Gastrocnemius medialis (tissue), 4 donors: ENCODE measurements at regions not wholly inside any gene's neighbourhood (a gene's known extent, or its start where the extent isn't known, plus 50 kb on each side); places are given as distances from the start of the nearest gene placed in this dataset.
"Not testable (repeated sequence)": the region's sequence is repeated elsewhere in the genome, so short reads cannot be mapped to it uniquely, and the experiment has no call there.

Experiments
- ATAC-seq, 2 donors: fragments of 150-250 bp; one replicate each; pipeline ENCODE4 v1.9.1; 2016
- DNase-seq, 2 donors: peaks; one replicate each; pipeline ENCODE4 v3.0.0-alpha.2; 2019
- H3K27ac ChIP-seq, 4 donors: fragments of 200-600 bp; sonication (generic); 1 replicate in 1 of 4; 2 replicates in 3 of 4; pipeline ENCODE4 v1.5.1; 2016 to 2018; ENCODE audit warnings: mild to moderate bottlenecking in 2 of 4, moderate library complexity in 1 of 4
- H3K27me3 ChIP-seq, 3 donors: fragments of 200-600 bp; sonication (generic) in 2 of 3; 1 replicate in 1 of 3; 2 replicates in 2 of 3; pipeline versions ENCODE4 v1.5.1 to v1.6.0; 2016 to 2019; ENCODE audit warnings: mild to moderate bottlenecking in 1 of 3, moderate library complexity in 1 of 3
- H3K36me3 ChIP-seq, 2 donors: fragments of 200-600 bp; sonication (generic) in 1 of 2; one replicate each; pipeline ENCODE4 v1.5.1; 2017 to 2018
- H3K4me1 ChIP-seq, 2 donors: fragments of 200-600 bp; sonication (generic) in 1 of 2; one replicate each; pipeline ENCODE4 v1.5.1; 2016 to 2017; ENCODE audit warnings: mild to moderate bottlenecking in 2 of 2
- H3K4me3 ChIP-seq, 4 donors: fragments of 200-600 bp; sonication (generic) in 3 of 4; 1 replicate in 1 of 4; 2 replicates in 3 of 4; pipeline ENCODE4 v1.5.1; 2016 to 2019; ENCODE audit warnings: mild to moderate bottlenecking in 2 of 4
- H3K9me3 ChIP-seq, 3 donors: fragments of 200-600 bp; sonication (generic) in 2 of 3; 1 replicate in 1 of 3; 2 replicates in 2 of 3; pipeline ENCODE4 v1.5.1; 2016 to 2019
- CTCF ChIP-seq, 5 experiments: fragments of 450-650 bp in 3 of 5; fragments of 200-600 bp in 2 of 5; sonication (generic) in 2 of 5; IDR thresholded peaks in 4 of 5; conservative IDR thresholded peaks in 1 of 5; 1 replicate in 4 of 5; 2 replicates in 1 of 5; pipeline ENCODE4 v1.5.1; 2016 to 2019; ENCODE audit warnings: antibody characterized with exemption in 5 of 5, mild to moderate bottlenecking in 3 of 5, moderate library complexity in 3 of 5
- POLR2A ChIP-seq, 2 donors: fragments of 450-650 bp; IDR thresholded peaks; one replicate each; pipeline ENCODE4 v1.6.1; 2017; ENCODE audit warnings: antibody characterized with exemption in 2 of 2, mild to moderate bottlenecking in 2 of 2, moderate library complexity in 2 of 2
- in situ Hi-C, 4 donors: fragments of 200-750 bp; cut with MboI; loops; one replicate each; pipeline versions ENCODE4 v1.15.0 to v1.8.0; 2017; ENCODE audit warnings: low sequenced_read_pairs in 4 of 4
- intact Hi-C: fragments of 100-400 bp; cut with DNase I; formaldehyde crosslinking; loops from one replicate; pipeline ENCODE4 v1.15.1; 2023; ENCODE audit warnings: low total_unique reads

DNA sequence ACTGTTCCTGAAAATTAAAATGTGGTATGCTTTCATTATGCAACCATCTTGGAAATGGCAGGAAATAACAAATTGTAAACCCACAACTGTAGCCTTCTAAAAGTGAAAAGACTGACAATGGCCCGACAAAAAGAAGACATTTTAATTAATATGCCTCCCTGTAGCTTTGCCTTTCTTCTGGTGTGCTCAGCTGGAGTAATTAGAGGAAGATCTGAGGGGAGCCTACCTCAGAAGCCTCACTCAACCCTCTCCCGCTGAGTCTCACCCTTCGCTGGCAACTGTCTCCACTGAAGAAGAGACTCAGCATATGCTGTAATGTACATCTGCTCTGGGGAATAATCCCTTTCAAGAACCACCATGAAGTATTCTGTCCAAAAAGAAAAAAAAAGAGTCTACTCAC is 104.7 kb upstream of the SETMAR start:
- no peak overlapping the region for H3K27ac ChIP-seq
- no peak overlapping the region for H3K4me3 ChIP-seq
- no peaks in the 10 kb centered on the region for H3K9me3 ChIP-seq
- H3K4me1 ChIP-seq: no peaks in the 10 kb centered on the region
- no peaks in the 10 kb centered on the region for H3K36me3 ChIP-seq
- intact Hi-C loops: no loop called here
- no peak for ATAC-seq
- in situ Hi-C loops: no loop called here
- H3K27me3 ChIP-seq: no peaks in the 10 kb centered on the region
- TF ChIP-seq POLR2A (IDR thresholded peaks at IDR 0.05): no peak
- TF ChIP-seq CTCF (IDR thresholded peaks at IDR 0.05 in 4 of 5, conservative IDR thresholded peaks at IDR 0.05 in 1 of 5): no peak
- DNase-seq: no peak

- H3K27ac ChIP-seq, ATAC-seq, H3K36me3 ChIP-seq, in situ Hi-C loops, H3K27me3 ChIP-seq, H3K4me1 ChIP-seq, H3K4me3 ChIP-seq, DNase-seq, intact Hi-C loops, H3K9me3 ChIP-seq: not testable (repeated sequence)
Measured at GRCh38 chr3:4204776-4205175, 98.4 kb upstream of the SETMAR start.

DNA sequence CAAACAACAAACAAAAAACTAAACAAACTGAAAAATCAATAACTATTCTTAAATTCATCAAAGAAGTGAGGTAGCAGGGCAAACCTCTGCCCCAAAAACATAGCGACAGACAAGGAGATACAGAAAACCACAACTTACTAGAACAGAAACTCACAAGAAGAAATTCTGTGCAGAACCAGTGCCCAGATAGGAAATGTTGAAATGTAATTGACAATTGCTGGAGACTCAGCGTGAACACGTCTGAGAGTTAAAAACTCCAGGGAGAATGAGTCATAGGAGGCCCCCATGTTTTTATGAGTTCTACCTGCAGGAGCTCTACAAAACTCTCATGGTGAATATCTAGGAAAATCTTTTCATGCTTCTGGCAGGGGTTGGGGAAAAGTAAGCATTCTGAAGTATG is 95.5 kb upstream of the SETMAR start:
- no peaks in the 10 kb centered on the region for H3K27me3 ChIP-seq
- H3K9me3 ChIP-seq: no peaks in the 10 kb centered on the region
- no peak for DNase-seq
- no peak overlapping the region for H3K27ac ChIP-seq
- intact Hi-C loops (no loop called here), in situ Hi-C loops (no loop called here)
- no peak for ATAC-seq
- H3K4me1 ChIP-seq: no peaks in the 10 kb centered on the region
- H3K4me3 ChIP-seq: no peak overlapping the region
- no peak for TF ChIP-seq POLR2A (IDR thresholded peaks at IDR 0.05)
- TF ChIP-seq CTCF (IDR thresholded peaks at IDR 0.05 in 4 of 5, conservative IDR thresholded peaks at IDR 0.05 in 1 of 5): no peak
- H3K36me3 ChIP-seq: no peaks in the 10 kb centered on the region

DNA sequence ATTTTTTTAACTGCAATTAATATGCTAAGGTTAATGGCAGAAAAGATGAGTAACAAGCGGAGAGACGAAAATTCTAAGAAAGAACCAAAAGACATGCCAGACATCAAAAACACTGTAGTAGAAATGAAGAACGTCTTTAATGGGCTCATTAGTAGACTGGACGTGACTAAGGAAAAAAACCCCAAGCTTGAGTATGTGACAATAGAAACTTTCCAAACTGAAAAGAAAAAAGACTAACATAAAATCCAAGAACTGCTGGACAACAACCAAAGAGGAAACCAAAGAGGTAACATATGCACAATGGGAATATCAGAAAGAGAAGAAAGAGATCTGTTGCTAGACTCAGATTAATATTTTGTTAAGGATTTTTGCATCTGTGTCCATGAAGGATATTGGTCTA is 94.6 kb upstream of the SETMAR start:
- Histone ChIP-seq H3K4me3 (no peak overlapping the region), H3K36me3 (no peaks in the 10 kb centered on the region), H3K4me1 (no peaks in the 10 kb centered on the region), H3K27ac (no peak overlapping the region), H3K9me3 (no peaks in the 10 kb centered on the region), H3K27me3 (no peaks in the 10 kb centered on the region)
- intact Hi-C loops: no loop called here
- in situ Hi-C loops: no loop called here
- TF ChIP-seq CTCF (IDR thresholded peaks at IDR 0.05 in 4 of 5, conservative IDR thresholded peaks at IDR 0.05 in 1 of 5) (no peak), POLR2A (IDR thresholded peaks at IDR 0.05) (no peak)
- DNase-seq (no peak), ATAC-seq (no peak)

- Histone ChIP-seq H3K27ac (no peak overlapping the region), H3K27me3 (no peaks in the 10 kb centered on the region), H3K4me3 (no peak overlapping the region), H3K9me3 (no peaks in the 10 kb centered on the region), H3K4me1 (no peaks in the 10 kb centered on the region), H3K36me3 (no peaks in the 10 kb centered on the region)
- in situ Hi-C loops: no loop called here
- intact Hi-C loops: no loop called here
- DNase-seq (no peak), ATAC-seq (no peak)
- TF ChIP-seq POLR2A (IDR thresholded peaks at IDR 0.05) (no peak), CTCF (IDR thresholded peaks at IDR 0.05 in 4 of 5, conservative IDR thresholded peaks at IDR 0.05 in 1 of 5) (no peak)
Measured at GRCh38 chr3:4211610-4212009, 91.6 kb upstream of the SETMAR start.

- DNase-seq, H3K4me3 ChIP-seq, H3K36me3 ChIP-seq, intact Hi-C loops, H3K27me3 ChIP-seq, H3K27ac ChIP-seq, ATAC-seq, in situ Hi-C loops, H3K9me3 ChIP-seq, H3K4me1 ChIP-seq: not testable (repeated sequence)
Measured at GRCh38 chr3:4213420-4213819, 89.7 kb upstream of the SETMAR start.

DNA sequence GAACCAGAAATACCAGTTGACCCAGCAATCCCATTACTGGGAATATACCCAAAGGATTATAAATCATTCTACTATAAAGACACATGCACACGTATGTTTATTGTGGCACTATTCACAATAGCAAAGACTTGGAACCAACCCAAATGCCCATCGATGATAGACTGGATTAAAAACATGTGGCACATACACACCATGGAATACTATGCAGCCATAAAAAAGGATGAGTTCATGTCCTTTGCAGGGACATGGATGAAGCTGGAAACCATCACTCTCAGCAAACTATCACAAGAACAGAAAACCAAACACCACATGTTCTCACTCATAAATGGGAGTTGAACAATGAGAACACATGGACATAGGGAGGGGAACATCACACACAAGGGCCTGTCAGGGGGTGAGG is 86.2 kb upstream of the SETMAR start:
- H3K27me3 ChIP-seq, H3K9me3 ChIP-seq, ATAC-seq, H3K4me1 ChIP-seq, DNase-seq, H3K4me3 ChIP-seq, in situ Hi-C loops, H3K36me3 ChIP-seq, intact Hi-C loops, H3K27ac ChIP-seq: not testable (repeated sequence)
